ENCODE measurements at regions not wholly inside any gene's neighbourhood (a gene's known extent, or its start where the extent isn't known, plus 50 kb on each side); places are given as distances from the start of the nearest gene placed in this dataset.

DNA sequence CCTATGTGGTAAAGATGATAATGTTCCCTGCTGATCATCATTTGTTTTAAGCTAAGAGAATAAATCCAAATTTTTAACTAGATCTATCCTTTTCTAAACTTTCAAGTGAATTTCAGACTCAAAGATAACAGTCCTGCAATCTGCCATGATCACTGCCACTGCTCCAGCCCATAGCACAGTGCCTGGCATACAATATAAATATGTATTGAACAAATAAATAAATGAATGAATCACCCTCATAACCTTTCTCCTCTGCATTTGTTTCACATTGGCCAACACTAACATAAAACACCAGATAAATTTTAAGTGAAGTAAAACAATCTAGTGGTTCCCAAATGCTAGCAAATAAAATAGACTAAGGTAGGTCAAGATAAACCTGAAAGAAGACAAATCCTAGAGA lies 439.0 kb downstream of the GPM6A start:
- H3K36me3 ChIP-seq: no peaks in the 10 kb centered on the region
- H3K27ac ChIP-seq: no peak overlapping the region
- TF ChIP-seq EP300 (IDR thresholded peaks at IDR 0.05) (no peak), POLR2AphosphoS5 (IDR thresholded peaks at IDR 0.05) (no peak), CTCF (IDR thresholded peaks at IDR 0.05) (no peak), POLR2A (IDR thresholded peaks at IDR 0.05) (no peak)
- no peak overlapping the region for H3K4me3 ChIP-seq
- H3K9me3 ChIP-seq: no peaks in the 10 kb centered on the region
- no peaks in the 10 kb centered on the region for H3K27me3 ChIP-seq
- no peaks in the 10 kb centered on the region for H3K4me1 ChIP-seq
- no peak for DNase-seq
- intact Hi-C loops (cut with DNase I; ENCODE audit: low total_unique reads): no loop called here

DNA sequence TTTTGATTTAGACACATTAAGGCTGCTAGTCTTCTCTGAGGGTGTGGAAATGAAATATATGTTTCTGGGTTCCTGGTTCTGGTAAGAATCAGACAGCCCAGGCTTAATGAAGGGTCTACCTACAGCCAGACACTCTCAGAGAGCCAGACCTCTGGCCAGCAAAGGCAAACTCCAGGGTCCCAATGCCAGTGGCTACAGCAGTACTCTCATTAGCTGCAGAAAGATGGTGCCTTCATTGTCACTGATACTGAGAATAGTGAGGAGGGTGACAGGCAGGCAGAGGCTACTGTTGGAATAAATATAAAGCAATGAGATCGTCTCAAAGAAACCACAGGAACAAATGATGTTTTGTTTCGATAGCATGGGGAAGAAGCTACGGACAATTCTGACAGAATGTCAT lies 437.6 kb downstream of the GPM6A start:
- no peak for DNase-seq
- no peak overlapping the region for H3K4me3 ChIP-seq
- TF ChIP-seq POLR2AphosphoS5 (IDR thresholded peaks at IDR 0.05) (no peak), CTCF (IDR thresholded peaks at IDR 0.05) (no peak), POLR2A (IDR thresholded peaks at IDR 0.05) (no peak), EP300 (IDR thresholded peaks at IDR 0.05) (no peak)
- no peaks in the 10 kb centered on the region for H3K27me3 ChIP-seq
- WGBS, 5 donors: 76 to 90% (median 85%) methylated on average over 3 of the region's 3 CpGs
- no peaks in the 10 kb centered on the region for H3K9me3 ChIP-seq
- H3K4me1 ChIP-seq: no peaks in the 10 kb centered on the region
- H3K36me3 ChIP-seq: no peaks in the 10 kb centered on the region
- intact Hi-C loops (cut with DNase I; ENCODE audit: low total_unique reads): no loop called here
- H3K27ac ChIP-seq: no peak overlapping the region

DNA sequence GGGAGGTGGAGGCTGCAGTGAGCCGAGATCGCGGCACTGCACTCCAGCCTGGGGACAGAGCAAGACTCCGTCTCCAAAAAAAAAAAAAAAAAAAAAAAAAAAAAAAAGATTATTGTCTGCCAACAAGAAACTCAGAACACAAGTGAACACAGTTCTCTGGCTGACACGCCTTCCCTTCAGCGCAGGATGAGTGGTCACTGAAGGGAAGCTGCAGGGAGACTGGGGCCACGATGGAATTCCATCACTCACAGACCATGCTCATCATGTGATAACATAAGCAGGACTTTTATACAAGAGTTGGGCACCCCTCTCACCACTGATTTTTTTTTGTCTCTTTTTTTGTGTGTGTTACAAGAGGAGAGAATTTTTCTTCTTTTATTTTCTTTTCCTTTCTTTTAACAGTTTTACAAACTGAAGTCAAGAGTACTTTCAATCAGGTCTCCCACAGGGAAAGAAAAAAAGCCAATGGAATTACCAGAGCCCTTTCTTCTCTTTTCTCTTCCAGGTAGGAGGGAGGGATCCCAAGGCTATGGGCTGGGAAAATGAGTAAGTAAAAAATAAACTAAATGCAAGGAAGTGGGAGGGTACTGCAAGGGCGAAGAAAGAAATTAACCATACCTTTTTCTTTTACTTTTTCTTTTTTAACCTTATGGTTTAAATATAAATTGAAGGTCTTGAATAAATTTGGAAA lies 435.6 kb downstream of the GPM6A start:
- H3K9me3 ChIP-seq: no peaks in the 10 kb centered on the region
- no peaks in the 10 kb centered on the region for H3K36me3 ChIP-seq
- intact Hi-C loops (cut with DNase I; ENCODE audit: low total_unique reads): no loop called here
- no peak for DNase-seq
- no peaks in the 10 kb centered on the region for H3K4me1 ChIP-seq
- no peak overlapping the region for H3K27ac ChIP-seq
- H3K27me3 ChIP-seq: no peaks in the 10 kb centered on the region
- WGBS, 5 donors: 85 to 91% (median 90%) methylated on average over 8 of the region's 8 CpGs
- no peak overlapping the region for H3K4me3 ChIP-seq
- no peak for TF ChIP-seq POLR2A (IDR thresholded peaks at IDR 0.05)
- TF ChIP-seq POLR2AphosphoS5 (IDR thresholded peaks at IDR 0.05): no peak
- no peak for TF ChIP-seq EP300 (IDR thresholded peaks at IDR 0.05)
- no peak for TF ChIP-seq CTCF (IDR thresholded peaks at IDR 0.05)

DNA sequence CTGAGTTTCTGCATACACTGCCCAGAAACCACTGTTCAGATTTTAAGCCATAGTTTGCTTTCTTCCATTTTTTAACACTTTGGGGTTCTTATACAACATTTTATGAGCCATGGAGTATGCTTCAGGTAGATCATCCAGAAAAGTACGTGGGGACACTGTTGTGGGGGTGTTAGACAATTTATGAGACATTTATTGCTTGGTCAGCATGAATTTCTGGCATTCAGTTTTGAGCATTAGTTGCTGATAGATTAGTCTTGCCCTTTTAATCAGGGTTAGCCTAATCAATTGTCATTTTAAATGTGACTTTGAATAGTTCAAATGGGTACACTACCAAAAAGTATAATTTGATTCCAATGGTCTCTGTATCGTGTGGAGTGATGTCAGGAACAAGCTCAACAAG lies 434.9 kb downstream of the GPM6A start:
- intact Hi-C loops (cut with DNase I; ENCODE audit: low total_unique reads): no loop called here
- H3K9me3 ChIP-seq: no peaks in the 10 kb centered on the region
- no peak overlapping the region for H3K27ac ChIP-seq
- DNase-seq: no peak
- H3K27me3 ChIP-seq: no peaks in the 10 kb centered on the region
- TF ChIP-seq EP300 (IDR thresholded peaks at IDR 0.05) (no peak), POLR2A (IDR thresholded peaks at IDR 0.05) (no peak), CTCF (IDR thresholded peaks at IDR 0.05) (no peak), POLR2AphosphoS5 (IDR thresholded peaks at IDR 0.05) (no peak)
- no peaks in the 10 kb centered on the region for H3K4me1 ChIP-seq
- no peak overlapping the region for H3K4me3 ChIP-seq
- 55 to 67% (median 62%) methylated on average over 2 of the region's 2 CpGs for WGBS, 5 donors
- no peaks in the 10 kb centered on the region for H3K36me3 ChIP-seq
